ENCODE measurements at regions not wholly inside any gene's neighbourhood (a gene's known extent, or its start where the extent isn't known, plus 50 kb on each side); places are given as distances from the start of the nearest gene placed in this dataset.

GRCh38 chr3:3356846-3357245 is 177.4 kb upstream of the CRBN start:
- no peaks in the 10 kb centered on the region for H3K27me3 ChIP-seq (replicated peaks in 1 of 4; ENCODE audit: control insufficient read depth in 3 of 4, extremely low read depth in 1 of 4, insufficient read depth in 3 of 4, low read length in 3 of 4)

More at GRCh38 chr3:3356846-3357245, 177.4 kb upstream of the CRBN start:
- DNase-seq (ENCODE audit: low read depth in 1 of 2, low spot score in 2 of 2) (no peak), FAIRE-seq (no peak)
- Histone ChIP-seq H2BK20ac (ENCODE audit: low read length) (no peak overlapping the region), H3K79me1 (ENCODE audit: low read depth, low read length) (no peaks in the 10 kb centered on the region), H4K5ac (ENCODE audit: insufficient read length, low read depth, low read length) (no peak overlapping the region), H3K27ac (ENCODE audit: low read depth, low read length) (no peak overlapping the region), H3K4me1 (replicated peaks in 1 of 4; ENCODE audit: control insufficient read depth in 3 of 4, insufficient read depth in 4 of 4, low read length in 3 of 4) (no peaks in the 10 kb centered on the region), H2BK5ac (ENCODE audit: low read depth, low read length) (no peak overlapping the region), H4K8ac (ENCODE audit: extremely low read depth, insufficient read depth, low read length) (no peak overlapping the region), H3K79me2 (ENCODE audit: control insufficient read depth in 1 of 2, insufficient read depth in 2 of 2, low read length in 2 of 2) (no peaks in the 10 kb centered on the region), H3K36me3 (ENCODE audit: control insufficient read depth in 2 of 4, insufficient read depth in 4 of 4, low read length in 3 of 4) (no peaks in the 10 kb centered on the region), H3K4ac (replicated peaks; ENCODE audit: insufficient read length, low read depth, low read length) (no peak overlapping the region), H3K56ac (replicated peaks; ENCODE audit: insufficient read length, low read depth, low read length) (no peak overlapping the region), H3K4me2 (ENCODE audit: insufficient read depth in 1 of 2, low read depth in 2 of 2, low read length in 2 of 2) (no peak overlapping the region), H3K23me2 (ENCODE audit: low read depth, low read length) (no peaks in the 10 kb centered on the region), H3K18ac (ENCODE audit: extremely low read depth, low read length) (no peak overlapping the region), H2BK120ac (replicated peaks; ENCODE audit: low read depth, low read length) (no peak overlapping the region), H2AK5ac (ENCODE audit: low read depth, low read length) (no peak overlapping the region), H4K91ac (replicated peaks; ENCODE audit: insufficient read length, low read length) (no peak overlapping the region), H3K23ac (ENCODE audit: insufficient read length) (no peak overlapping the region), H3K9ac (replicated peaks in 1 of 4; ENCODE audit: extremely low read depth in 1 of 4, low read depth in 3 of 4, low read length in 3 of 4) (no peak overlapping the region), H2BK12ac (ENCODE audit: low read depth, low read length) (no peak overlapping the region), H2AFZ (ENCODE audit: low read length) (no peak overlapping the region), H3K9me3 (ENCODE audit: insufficient read depth in 2 of 2, low read depth in 1 of 2, low read length in 1 of 2) (no peaks in the 10 kb centered on the region), H2BK15ac (ENCODE audit: low read length) (no peak overlapping the region), H3K4me3 (ENCODE audit: extremely low read depth in 1 of 4, insufficient read depth in 2 of 4, low read depth in 3 of 4, low read length in 4 of 4) (no peak overlapping the region), H4K20me1 (replicated peaks in 1 of 2; ENCODE audit: control insufficient read depth in 1 of 2, insufficient read depth in 2 of 2, low read length in 2 of 2) (no peaks in the 10 kb centered on the region), H3K14ac (ENCODE audit: insufficient read length) (no peak overlapping the region)
- POLR2A ChIA-PET (ENCODE audit: partially characterized antibody), result no interaction called here
- CTCF ChIA-PET (ENCODE audit: partially characterized antibody), result interaction anchor here (0.6 kb wide), 1 partner anchor 510 kb away, joined by 3 read pairs; no protein-coding TSS in a partner anchor
- TF ChIP-seq KDM5A (IDR thresholded peaks at IDR 0.05; ENCODE audit: low read length) (no peak), POLR2AphosphoS5 (IDR thresholded peaks at IDR 0.05; ENCODE audit: low read depth, low read length) (no peak), FOSL1 (IDR thresholded peaks at IDR 0.05; ENCODE audit: insufficient read depth, low read depth, low read length) (no peak), KDM1A (IDR thresholded peaks at IDR 0.05; ENCODE audit: borderline replicate concordance, low read length) (no peak), HDAC6 (IDR thresholded peaks at IDR 0.05; ENCODE audit: low read depth, low read length) (no peak)

All from H1 (cell line).